Aorta (tissue), 5 donors: ENCODE measurements at regions not wholly inside any gene's neighbourhood (a gene's known extent, or its start where the extent isn't known, plus 50 kb on each side); places are given as distances from the start of the nearest gene placed in this dataset.
"Not testable (repeated sequence)": the region's sequence is repeated elsewhere in the genome, so short reads cannot be mapped to it uniquely, and the experiment has no call there.

Source experiments
- ATAC-seq: fragments of 200-7000 bp; cut with Tn5 transposase; one replicate; pipeline ENCODE4 v1.9.1; 2022; ENCODE audit warnings: moderate library complexity; ENCODE audit not compliant: low FRiP score
- DNase-seq, 2 donors: peaks; one replicate each; pipeline ENCODE4 v3.0.0-alpha.2; 2020
- H3K27ac ChIP-seq, 2 donors: one replicate each; pipeline ENCODE4 v1.5.1; 2013; ENCODE audit warnings: low read length in 2 of 2, mild to moderate bottlenecking in 2 of 2, moderate library complexity in 2 of 2, control low read depth in 1 of 2, inconsistent platforms in 1 of 2, low read depth in 1 of 2
- H3K27me3 ChIP-seq, 2 donors: one replicate each; pipeline ENCODE4 v1.6.1; 2013; ENCODE audit warnings: control low read depth in 1 of 2, low read length in 1 of 2, mild to moderate bottlenecking in 1 of 2, moderate library complexity in 1 of 2; ENCODE audit not compliant: insufficient read depth in 2 of 2, control insufficient read depth in 1 of 2
- H3K36me3 ChIP-seq, 2 donors: one replicate each; pipeline ENCODE4 v1.6.1; 2013; ENCODE audit warnings: control low read depth in 1 of 2, low read length in 1 of 2, mild to moderate bottlenecking in 1 of 2; ENCODE audit not compliant: insufficient read depth in 2 of 2, control insufficient read depth in 1 of 2
- H3K4me1 ChIP-seq, 2 donors: one replicate each; pipeline ENCODE4 v1.6.1; 2013; ENCODE audit warnings: low read length in 2 of 2, control low read depth in 1 of 2, mild to moderate bottlenecking in 1 of 2, moderate library complexity in 1 of 2; ENCODE audit not compliant: insufficient read depth in 2 of 2, control insufficient read depth in 1 of 2
- H3K4me3 ChIP-seq, 2 donors: one replicate each; pipeline ENCODE4 v1.5.1; 2013; ENCODE audit warnings: low read length in 2 of 2, control low read depth in 1 of 2, mild to moderate bottlenecking in 1 of 2
- H3K9me3 ChIP-seq: one replicate; pipeline ENCODE4 v1.6.1; 2013; ENCODE audit warnings: mild to moderate bottlenecking, low read length; ENCODE audit not compliant: control insufficient read depth
- WGBS, 2 donors: extraction: QIAGEN DNeasy Blood & Tissue Kit; methylation state at CpG; one replicate each; pipeline ENCODE4 v1.1.7; 2013; 5-methylcytosine and 5-hydroxymethylcytosine counted together
- intact Hi-C, 2 donors: fragments of 100-400 bp; cut with DNase I; formaldehyde crosslinking; loops; one replicate each; pipeline versions ENCODE4 v1.14.2 to v1.15.0; 2022
- donor health status: healthy with polysubstance abuse.
- donor health status: Bipolar disorder and iron deficiency.
- donor health status: DM: no; HTN: no; CAD: no.
- donor health status: DM: no; HTN: no; CAD: no.
- donor health status: DM: yes; HTN: yes; CAD: no.

DNA sequence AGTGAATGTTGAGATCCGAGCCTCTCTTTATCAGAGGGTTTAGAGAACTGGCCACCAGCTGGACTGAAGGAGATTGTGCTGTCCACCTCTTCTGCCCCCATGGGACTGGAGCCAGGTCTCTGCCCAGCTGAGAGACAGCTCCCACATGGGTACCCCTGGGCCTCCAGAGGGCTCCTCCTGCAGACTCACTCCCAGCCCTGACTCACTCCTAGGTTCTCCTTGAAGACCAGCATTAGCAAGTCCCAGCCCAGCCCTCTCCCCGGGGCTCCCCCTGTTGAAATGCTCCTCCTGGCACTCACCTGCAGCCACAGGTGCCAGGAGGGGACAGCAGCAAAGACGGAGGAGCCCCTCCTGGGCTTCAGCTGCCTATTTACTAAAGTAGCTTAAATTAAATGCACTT is 126.9 kb downstream of the CXCL12 start:
- ATAC-seq (no peak), DNase-seq (no peak)
- Histone ChIP-seq H3K9me3 (no peaks in the 10 kb centered on the region), H3K27me3 (no peaks in the 10 kb centered on the region), H3K4me3 (no peak overlapping the region), H3K36me3 (no peaks in the 10 kb centered on the region), H3K27ac (no peak overlapping the region), H3K4me1 (no peaks in the 10 kb centered on the region)
- 83 to 87% methylated on average over 3 of the region's 3 CpGs for WGBS, 2 donors
- intact Hi-C loops, result loop anchor here in 1 of 2 donors (10.0 kb wide), 1 partner anchor 63 kb away; no protein-coding TSS in a partner anchor

DNA sequence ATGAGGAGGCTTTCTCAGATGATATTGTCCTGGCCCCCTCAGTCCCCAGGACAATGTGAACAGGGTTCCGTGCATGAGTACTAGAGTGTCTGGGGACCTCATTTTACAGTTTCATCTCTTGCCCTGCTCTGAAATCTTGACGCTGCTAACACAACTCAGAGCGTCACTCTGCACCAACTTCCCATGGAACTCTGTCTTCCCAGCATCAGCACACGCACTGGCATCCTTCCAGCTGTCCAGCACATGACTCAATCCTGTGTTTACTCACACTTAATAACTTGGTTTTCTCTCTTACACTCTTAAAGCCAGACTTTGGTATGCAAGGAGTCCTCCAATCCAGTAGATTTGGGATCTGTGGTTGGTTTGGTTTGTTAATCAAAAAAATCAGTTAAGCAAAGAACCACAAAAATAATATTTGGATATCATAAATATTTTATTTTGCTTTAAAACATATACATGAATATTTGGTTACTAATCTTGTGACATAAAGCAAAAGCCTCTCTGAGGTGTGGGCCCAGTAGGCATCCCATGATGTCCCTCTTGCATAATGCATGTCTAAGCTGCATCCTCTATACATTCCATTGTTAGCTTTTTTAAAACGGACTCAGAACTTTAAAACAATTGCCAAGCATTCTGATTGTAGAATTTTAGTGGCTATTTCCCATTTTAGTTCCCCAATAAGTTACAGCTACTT is 131.0 kb downstream of the CXCL12 start:
- WGBS, 2 donors, result 6 to 9% methylated on average over 5 of the region's 5 CpGs
- Histone ChIP-seq H3K4me3 (no peak overlapping the region), H3K9me3 (no peaks in the 10 kb centered on the region), H3K27ac (no peak overlapping the region), H3K27me3 (no peaks in the 10 kb centered on the region), H3K36me3 (no peaks in the 10 kb centered on the region), H3K4me1 (no peaks in the 10 kb centered on the region)
- peak; percentile 82 for ATAC-seq
- intact Hi-C loops, result loop anchor here in 1 of 2 donors (10.0 kb wide), 1 partner anchor 59 kb away; no protein-coding TSS in a partner anchor
- DNase-seq, result peak; percentile 79 to 87

- not testable (repeated sequence) for ATAC-seq, H3K27ac ChIP-seq, H3K27me3 ChIP-seq, H3K4me1 ChIP-seq, H3K4me3 ChIP-seq, DNase-seq, H3K36me3 ChIP-seq, H3K9me3 ChIP-seq
- intact Hi-C loops, result loop anchor here in 1 of 2 donors (10.0 kb wide), 1 partner anchor 58 kb away; no protein-coding TSS in a partner anchor
- WGBS, 2 donors, result 96 to 99% methylated on average over 3 of the region's 3 CpGs
Observed at GRCh38 chr10:44252631-44253030, 132.3 kb downstream of the CXCL12 start.

DNA sequence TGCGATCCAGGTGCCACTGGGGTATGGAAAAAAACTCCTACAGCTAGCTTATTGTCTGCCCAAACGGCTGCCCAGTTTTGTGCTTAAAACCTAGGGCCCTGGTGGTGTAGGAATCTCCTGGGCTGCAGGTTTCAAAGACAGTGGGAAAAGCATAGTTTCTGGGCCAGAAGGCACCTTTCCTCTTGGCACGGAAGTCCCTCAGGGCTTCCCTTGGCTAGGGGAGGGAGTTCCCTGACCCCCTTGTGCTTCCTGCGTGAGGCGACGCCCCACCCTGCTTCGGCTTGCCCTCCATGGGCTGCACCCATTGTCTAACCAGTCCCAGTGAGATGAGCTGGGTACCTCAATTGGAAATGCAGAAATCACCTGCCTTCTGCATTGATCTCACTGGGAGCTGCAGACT is 135.0 kb downstream of the CXCL12 start:
- not testable (repeated sequence) for DNase-seq, H3K4me1 ChIP-seq, H3K27me3 ChIP-seq, H3K9me3 ChIP-seq, H3K36me3 ChIP-seq, H3K27ac ChIP-seq, H3K4me3 ChIP-seq, ATAC-seq
- 95 to 97% methylated on average over 7 of the region's 7 CpGs for WGBS, 2 donors
- intact Hi-C loops, result loop anchor here in 1 of 2 donors (10.0 kb wide), 1 partner anchor 55 kb away; no protein-coding TSS in a partner anchor

GRCh38 chr10:44249490-44249889 is 135.4 kb downstream of the CXCL12 start:
- no peak overlapping the region for H3K4me3 ChIP-seq
- no peaks in the 10 kb centered on the region for H3K4me1 ChIP-seq
- ATAC-seq (no peak), DNase-seq (no peak)
- H3K36me3 ChIP-seq, result no peaks in the 10 kb centered on the region
- 85 to 89% methylated on average over 11 of the region's 11 CpGs for WGBS, 2 donors
- H3K9me3 ChIP-seq, result no peaks in the 10 kb centered on the region
- H3K27ac ChIP-seq, result no peak overlapping the region
- intact Hi-C loops, result no loop called here
- H3K27me3 ChIP-seq, result no peaks in the 10 kb centered on the region

- H3K36me3 ChIP-seq, DNase-seq, ATAC-seq, H3K27me3 ChIP-seq, intact Hi-C loops, H3K4me3 ChIP-seq, H3K27ac ChIP-seq, H3K9me3 ChIP-seq, H3K4me1 ChIP-seq: not testable (repeated sequence)
Observed at GRCh38 chr10:44246700-44247099, 138.2 kb downstream of the CXCL12 start.

GRCh38 chr10:44246287-44246686 is 138.6 kb downstream of the CXCL12 start:
- ATAC-seq, intact Hi-C loops, DNase-seq, H3K9me3 ChIP-seq, H3K27ac ChIP-seq, H3K4me1 ChIP-seq, H3K36me3 ChIP-seq, H3K4me3 ChIP-seq, H3K27me3 ChIP-seq: not testable (repeated sequence)
- WGBS, 2 donors, result 95 to 98% methylated on average over 2 of the region's 2 CpGs

GRCh38 chr10:44245601-44245938 is 139.3 kb downstream of the CXCL12 start:
- Histone ChIP-seq H3K36me3 (no peaks in the 10 kb centered on the region), H3K4me1 (no peaks in the 10 kb centered on the region), H3K27ac (no peak overlapping the region), H3K4me3 (no peak overlapping the region), H3K27me3 (no peaks in the 10 kb centered on the region), H3K9me3 (no peaks in the 10 kb centered on the region)
- DNase-seq (no peak), ATAC-seq (no peak)
- WGBS, 2 donors, result 4 to 7% methylated on average over 1 of the region's 1 CpG
- intact Hi-C loops, result no loop called here

GRCh38 chr10:44244745-44245600 is 139.9 kb downstream of the CXCL12 start:
- no peak overlapping the region for H3K4me3 ChIP-seq
- intact Hi-C loops, result no loop called here
- no peaks in the 10 kb centered on the region for H3K36me3 ChIP-seq
- ATAC-seq (no peak), DNase-seq (no peak)
- H3K4me1 ChIP-seq, result no peaks in the 10 kb centered on the region
- H3K27me3 ChIP-seq, result no peaks in the 10 kb centered on the region
- 95 to 97% methylated on average over 9 of the region's 9 CpGs for WGBS, 2 donors
- H3K9me3 ChIP-seq, result no peaks in the 10 kb centered on the region
- H3K27ac ChIP-seq, result no peak overlapping the region
